K562 (cell line): ENCODE measurements at regions not wholly inside any gene's neighbourhood (a gene's known extent, or its start where the extent isn't known, plus 50 kb on each side); places are given as distances from the start of the nearest gene placed in this dataset.

Experiments used
- ATAC-seq: fragments of 200-7000 bp; cut with Tn5 transposase; 3 replicates; pipeline ENCODE4 v1.9.1; 2020; ENCODE audit warnings: moderate library complexity
- BruUV-seq: library from RNA; stranded (reverse); fragments of 400-500 nt; replicated peaks from 2 replicates; lab custom pipeline; 2021; lab: Mats Ljungman, UMichigan
- CTCF ChIA-PET: fragments of 300-600 bp; formaldehyde crosslinking; extraction: SDS; loops from one replicate; lab custom pipeline; 2021; ENCODE audit warnings: low intra/inter-chr PET ratio; lab: Yijun Ruan, JAX
- POLR2A ChIA-PET: fragments of 300-600, 350-650 bp; sonication (Branson Sonifier 250); formaldehyde crosslinking; extraction: SDS; loops from one replicate; lab custom pipeline; 2021; ENCODE audit warnings: antibody characterized with exemption, inconsistent platforms; lab: Yijun Ruan, JAX
- DNase-seq, 4 experiments: peaks; one replicate each; pipeline versions ENCODE4 v3.0.0 to v3.0.0-alpha.2; 2011 to 2018; ENCODE audit warnings: low spot score in 3 of 4, mixed read lengths in 3 of 4; ENCODE audit errors: extremely low read depth in 1 of 4
- FAIRE-seq: peaks from 2 replicates; lab custom pipeline; 2011; peaks lifted over from hg19 to GRCh38; lab: Jason Lieb, UNC
- H2AFZ ChIP-seq: 2 replicates; pipeline ENCODE4 v1.6.0; 2011; ENCODE audit warnings: low read depth, low read length, control low read depth, inconsistent platforms
- H3K27ac ChIP-seq: fragments of 200-600 bp; 3 replicates; pipeline ENCODE4 v1.8.0; 2011; ENCODE audit warnings: low read depth, mild to moderate bottlenecking, control low read depth, inconsistent platforms, low read length, moderate library complexity, mixed read lengths; ENCODE audit errors: extremely low read depth
- H3K27me3 ChIP-seq, 2 experiments: fragments of 300-600 bp in 1 of 2; 2 replicates in 1 of 2; 3 replicates in 1 of 2; pipeline versions ENCODE4 v1.6.0 to v1.8.0; 2011; ENCODE audit warnings: inconsistent platforms in 2 of 2, low read length in 2 of 2, mild to moderate bottlenecking in 1 of 2, mixed read lengths in 1 of 2, moderate library complexity in 1 of 2; ENCODE audit not compliant: control insufficient read depth in 2 of 2, insufficient read depth in 2 of 2
- H3K36me3 ChIP-seq: fragments of 300-600 bp; 3 replicates; pipeline ENCODE4 v1.8.0; 2011; ENCODE audit warnings: mild to moderate bottlenecking, low read length, inconsistent platforms; ENCODE audit not compliant: control insufficient read depth, insufficient read depth
- H3K4me1 ChIP-seq, 2 experiments: fragments of 200-600 bp in 1 of 2; replicated peaks in 1 of 2; 2 replicates in 1 of 2; 3 replicates in 1 of 2; pipeline versions ENCODE4 v1.5.1 to v1.8.0; 2011; ENCODE audit warnings: inconsistent platforms in 2 of 2, low read length in 2 of 2, mild to moderate bottlenecking in 1 of 2, mixed read lengths in 1 of 2, moderate library complexity in 1 of 2; ENCODE audit not compliant: control insufficient read depth in 2 of 2, insufficient read depth in 2 of 2
- H3K4me2 ChIP-seq: 2 replicates; pipeline ENCODE4 v1.6.1; 2011; ENCODE audit warnings: low read length, control low read depth, inconsistent platforms, mixed read lengths; ENCODE audit not compliant: insufficient read depth
- H3K4me3 ChIP-seq: fragments of 200-600 bp; sonication (generic), shearing (Covaris generic); 2 replicates; pipeline ENCODE4 v1.5.1; 2016; ENCODE audit warnings: control low read depth, inconsistent platforms
- H3K79me2 ChIP-seq: fragments of 200-600 bp; 3 replicates; pipeline ENCODE4 v1.8.0; 2011; ENCODE audit warnings: low read length, inconsistent platforms; ENCODE audit not compliant: control insufficient read depth, insufficient read depth
- H3K9ac ChIP-seq, 2 experiments: 2 replicates each; pipeline versions ENCODE4 v1.6.0 to v1.6.1; 2011; ENCODE audit warnings: low read depth in 2 of 2, low read length in 2 of 2, control low read depth in 1 of 2, inconsistent platforms in 1 of 2, mild to moderate bottlenecking in 1 of 2, mixed read lengths in 1 of 2; ENCODE audit not compliant: insufficient read depth in 1 of 2
- H3K9me1 ChIP-seq: one replicate; pipeline ENCODE4 v1.6.0; 2011; ENCODE audit warnings: inconsistent platforms, mild to moderate bottlenecking, low read length, moderate library complexity; ENCODE audit not compliant: control insufficient read depth, insufficient read depth
- H3K9me3 ChIP-seq: replicated peaks from 2 replicates; pipeline ENCODE4 v1.5.1; 2011; ENCODE audit warnings: low read depth, low read length, inconsistent platforms; ENCODE audit not compliant: control insufficient read depth, insufficient read depth
- H4K20me1 ChIP-seq: replicated peaks from 2 replicates; pipeline ENCODE4 v1.6.1; 2011; ENCODE audit warnings: low read length, inconsistent platforms, mixed read lengths; ENCODE audit not compliant: control insufficient read depth, insufficient read depth
- BDP1 ChIP-seq: IDR thresholded peaks from 3 replicates; pipeline ENCODE4 v1.6.1; 2011; ENCODE audit not compliant: insufficient read length, insufficient read depth
- DACH1 ChIP-seq: fragments of 450-650 bp; IDR thresholded peaks from 2 replicates; pipeline ENCODE4 v1.6.1; 2018; ENCODE audit not compliant: partially characterized antibody
- FOXJ2 ChIP-seq: fragments of 200-800 bp; sonication (Bioruptor generic); IDR thresholded peaks from 2 replicates; pipeline ENCODE4 v1.6.1; 2016; ENCODE audit warnings: missing genetic modification characterization, missing compliant biosample characterization
- NCOA1 ChIP-seq: fragments of 450-650 bp; IDR thresholded peaks from 2 replicates; pipeline ENCODE4 v1.6.1; 2016; ENCODE audit warnings: low read depth
- NUFIP1 ChIP-seq: fragments of 450-650 bp; IDR thresholded peaks from 2 replicates; pipeline ENCODE4 v1.6.1; 2018; ENCODE audit not compliant: partially characterized antibody
- RUNX1 ChIP-seq: sonication (generic); IDR thresholded peaks from 2 replicates; pipeline ENCODE4 v1.6.1; 2016; ENCODE audit warnings: antibody characterized with exemption, low read depth
- TRIM24 ChIP-seq, 2 experiments: fragments of 450-650 bp; IDR thresholded peaks; 2 replicates each; pipeline ENCODE4 v1.6.1; 2016
- ZBTB1 ChIP-seq: sonication (generic); formaldehyde crosslinking; IDR thresholded peaks from 2 replicates; pipeline ENCODE4 v1.8.1; 2023; ENCODE audit warnings: missing genetic modification reagents, low read depth, mild to moderate bottlenecking, borderline replicate concordance
- ZNF717 ChIP-seq: fragments of 250-450 bp; sonication (Bioruptor Pico); IDR thresholded peaks from 2 replicates; pipeline ENCODE4 v1.5.0; 2021
- WGBS: fragments of 100-300 bp; shearing (Covaris generic); methylation state at CpG from one replicate; pipeline ENCODE4 v1.1.6; 2016; ENCODE audit warnings: low coverage, mixed read lengths; ENCODE audit not compliant: insufficient coverage; ENCODE audit errors: missing lambda C conversion rate; 5-methylcytosine and 5-hydroxymethylcytosine counted together
- in situ Hi-C: fragments of 300-500 bp; cut with MboI; formaldehyde crosslinking; loops from 4 replicates; pipeline ENCODE4 v1.15.0; 2018; ENCODE audit warnings: inconsistent platforms, mixed read lengths
- intact Hi-C: fragments of 100-400 bp; cut with micrococcal nuclease; formaldehyde crosslinking; loops from 2 replicates; pipeline ENCODE4 v1.14.2; 2022
- TF ChIP-seq, protein P1 (sequence below): sonication (generic); formaldehyde crosslinking; IDR thresholded peaks from 2 replicates; pipeline ENCODE4 v1.8.0; 2022; ENCODE audit warnings: missing genetic modification reagents, mild to moderate bottlenecking, borderline replicate concordance
- TF ChIP-seq, protein P2 (sequence below): fragments of 450-650 bp; formaldehyde crosslinking; IDR thresholded peaks from 2 replicates; pipeline ENCODE4 v1.4.0; 2020; ENCODE audit warnings: mild to moderate bottlenecking
- TF ChIP-seq, protein P3 (sequence below): sonication (generic); formaldehyde crosslinking; IDR thresholded peaks from 2 replicates; pipeline ENCODE4 v1.8.1; 2023; ENCODE audit warnings: mild to moderate bottlenecking, missing genetic modification reagents

DNA sequence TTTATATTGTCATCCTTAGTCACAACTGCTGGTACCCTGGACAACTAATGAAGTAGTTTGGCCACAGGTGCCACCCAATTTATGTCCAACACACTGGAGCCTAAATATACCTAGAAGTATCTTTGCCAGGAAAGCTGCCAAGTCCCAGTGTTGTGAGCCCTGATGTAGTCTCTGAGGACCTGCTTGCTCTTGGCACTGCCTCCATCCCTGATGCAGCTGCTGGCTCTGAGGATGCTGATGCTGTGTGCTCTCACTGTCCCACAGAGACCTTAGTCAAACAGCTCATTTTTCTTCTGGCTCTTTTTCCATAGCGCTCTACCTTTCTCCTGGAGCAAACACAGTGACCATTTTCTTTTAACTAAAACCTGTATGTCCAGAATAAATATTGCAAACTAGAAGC is 1535.4 kb upstream of the ADGRL3 start:
- TF ChIP-seq FOXJ2 (tag) (no peak), NUFIP1 (no peak), RUNX1 (no peak), TRIM24 (IDR thresholded peaks at IDR 0.05) (no peak), NCOA1 (no peak), ZBTB1 (CRISPR knock-in tag) (no peak), BDP1 (no peak), ZNF717 (CRISPR knock-in tag) (no peak), DACH1 (no peak)
- TF ChIP-seq, protein P1, sequence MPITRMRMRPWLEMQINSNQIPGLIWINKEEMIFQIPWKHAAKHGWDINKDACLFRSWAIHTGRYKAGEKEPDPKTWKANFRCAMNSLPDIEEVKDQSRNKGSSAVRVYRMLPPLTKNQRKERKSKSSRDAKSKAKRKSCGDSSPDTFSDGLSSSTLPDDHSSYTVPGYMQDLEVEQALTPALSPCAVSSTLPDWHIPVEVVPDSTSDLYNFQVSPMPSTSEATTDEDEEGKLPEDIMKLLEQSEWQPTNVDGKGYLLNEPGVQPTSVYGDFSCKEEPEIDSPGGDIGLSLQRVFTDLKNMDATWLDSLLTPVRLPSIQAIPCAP (CRISPR knock-in tag): no peak
- TF ChIP-seq, protein P2, sequence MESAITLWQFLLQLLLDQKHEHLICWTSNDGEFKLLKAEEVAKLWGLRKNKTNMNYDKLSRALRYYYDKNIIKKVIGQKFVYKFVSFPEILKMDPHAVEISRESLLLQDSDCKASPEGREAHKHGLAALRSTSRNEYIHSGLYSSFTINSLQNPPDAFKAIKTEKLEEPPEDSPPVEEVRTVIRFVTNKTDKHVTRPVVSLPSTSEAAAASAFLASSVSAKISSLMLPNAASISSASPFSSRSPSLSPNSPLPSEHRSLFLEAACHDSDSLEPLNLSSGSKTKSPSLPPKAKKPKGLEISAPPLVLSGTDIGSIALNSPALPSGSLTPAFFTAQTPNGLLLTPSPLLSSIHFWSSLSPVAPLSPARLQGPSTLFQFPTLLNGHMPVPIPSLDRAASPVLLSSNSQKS (CRISPR knock-in tag): no peak
- TF ChIP-seq, protein P3, sequence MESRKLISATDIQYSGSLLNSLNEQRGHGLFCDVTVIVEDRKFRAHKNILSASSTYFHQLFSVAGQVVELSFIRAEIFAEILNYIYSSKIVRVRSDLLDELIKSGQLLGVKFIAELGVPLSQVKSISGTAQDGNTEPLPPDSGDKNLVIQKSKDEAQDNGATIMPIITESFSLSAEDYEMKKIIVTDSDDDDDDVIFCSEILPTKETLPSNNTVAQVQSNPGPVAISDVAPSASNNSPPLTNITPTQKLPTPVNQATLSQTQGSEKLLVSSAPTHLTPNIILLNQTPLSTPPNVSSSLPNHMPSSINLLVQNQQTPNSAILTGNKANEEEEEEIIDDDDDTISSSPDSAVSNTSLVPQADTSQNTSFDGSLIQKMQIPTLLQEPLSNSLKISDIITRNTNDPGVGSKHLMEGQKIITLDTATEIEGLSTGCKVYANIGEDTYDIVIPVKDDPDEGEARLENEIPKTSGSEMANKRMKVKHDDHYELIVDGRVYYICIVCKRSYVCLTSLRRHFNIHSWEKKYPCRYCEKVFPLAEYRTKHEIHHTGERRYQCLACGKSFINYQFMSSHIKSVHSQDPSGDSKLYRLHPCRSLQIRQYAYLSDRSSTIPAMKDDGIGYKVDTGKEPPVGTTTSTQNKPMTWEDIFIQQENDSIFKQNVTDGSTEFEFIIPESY (CRISPR knock-in tag): no peak
- Histone ChIP-seq H3K9me3 (no peaks in the 10 kb centered on the region), H3K79me2 (no peaks in the 10 kb centered on the region), H3K4me1 (no peaks in the 10 kb centered on the region), H2AFZ (no peak overlapping the region), H3K4me2 (no peak overlapping the region), H3K9me1 (no peaks in the 10 kb centered on the region), H3K36me3 (no peaks in the 10 kb centered on the region), H3K4me3 (no peak overlapping the region), H3K27me3 (no peaks in the 10 kb centered on the region), H3K9ac (no peak overlapping the region), H3K27ac (no peak overlapping the region), H4K20me1 (no peaks in the 10 kb centered on the region)
- intact Hi-C loops: no loop called here
- ChIA-PET CTCF (no interaction called here), POLR2A (no interaction called here)
- DNase-seq (no peak), ATAC-seq (no peak), FAIRE-seq (no peak)
- BruUV-seq: no TSS peak
- 0% methylated on average over 1 of the region's 1 CpG for WGBS
- in situ Hi-C loops: no loop called here
